Activated CD8-positive, alpha-beta memory T cell treated with anti-CD3 and anti-CD28 coated beads, Interleukin-2, amount 50 U/mL, for 4 hours (primary cell): ENCODE measurements at regions not wholly inside any gene's neighbourhood (a gene's known extent, or its start where the extent isn't known, plus 50 kb on each side); places are given as distances from the start of the nearest gene placed in this dataset.
"Not testable (repeated sequence)": the region's sequence is repeated elsewhere in the genome, so short reads cannot be mapped to it uniquely, and the experiment has no call there.

Source experiments
- DNase-seq: peaks from one replicate; pipeline ENCODE4 v3.0.0-alpha.2; 2020

- no peak for DNase-seq
Observed at GRCh38 chr1:212155219-212155618, 119.7 kb downstream of the DTL start.

GRCh38 chr1:212157252-212157651, 121.7 kb downstream of the DTL start:
- DNase-seq: no peak

GRCh38 chr1:212158912-212159796, 123.6 kb downstream of the DTL start:
- DNase-seq: no peak

GRCh38 chr1:212161231-212161781, 123.9 kb upstream of the PPP2R5A start:
- no peak for DNase-seq

DNA sequence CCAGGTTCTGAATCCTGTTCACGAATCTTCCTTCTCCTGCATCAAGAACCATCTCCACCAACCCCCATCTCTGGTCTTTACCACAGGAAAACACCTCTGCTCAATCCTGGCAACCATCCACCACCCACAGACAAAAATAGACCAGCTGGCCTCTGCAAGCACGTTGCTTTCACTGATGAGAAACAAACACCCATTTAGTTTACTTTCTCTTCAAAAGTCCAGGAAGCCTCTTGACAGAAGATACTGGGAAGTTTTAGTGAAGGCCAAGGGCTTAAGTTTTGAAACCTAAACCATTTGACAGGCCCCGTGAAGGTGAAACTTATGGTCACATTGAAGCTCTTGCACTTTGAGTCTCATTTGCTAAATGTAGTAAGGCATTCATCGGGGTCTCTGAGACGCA, 122.6 kb upstream of the PPP2R5A start:
- no peak for DNase-seq

DNA sequence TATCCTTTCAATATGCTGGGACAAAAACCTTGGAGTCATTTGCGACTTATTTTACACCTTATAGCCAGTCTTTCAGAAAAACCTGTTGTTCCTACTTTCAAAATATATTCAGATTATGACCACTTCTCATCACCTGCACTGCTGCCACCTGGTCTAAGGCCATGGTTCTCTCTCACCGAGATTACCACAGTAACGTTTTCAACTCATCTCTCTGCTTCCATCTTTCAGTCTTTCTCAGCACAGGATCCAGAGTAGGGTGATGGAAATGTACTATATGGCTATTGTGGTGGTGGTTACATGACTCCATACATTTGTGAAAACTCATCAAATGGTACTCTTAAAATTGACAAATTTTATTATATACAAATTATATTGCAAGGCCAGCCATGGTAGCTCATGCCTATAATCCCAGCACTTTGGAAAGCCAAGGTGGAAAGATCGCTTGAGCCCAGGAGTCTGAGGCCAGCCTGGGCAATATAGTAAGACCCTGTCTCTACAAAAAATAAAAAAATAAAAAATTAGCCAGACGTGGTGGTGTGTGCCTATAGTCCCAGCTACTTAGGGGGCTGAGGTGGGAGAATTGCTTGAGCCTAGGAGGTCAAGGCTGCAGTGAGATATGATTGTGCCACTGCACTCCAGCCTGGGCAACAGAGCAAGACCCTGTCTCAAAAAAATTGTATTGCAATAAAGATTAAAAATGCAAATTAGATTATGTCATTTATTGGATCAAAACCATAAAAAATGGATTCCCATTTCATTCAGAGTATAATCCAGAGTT, 120.9 kb upstream of the PPP2R5A start:
- DNase-seq: no peak

- no peak for DNase-seq
Observed at GRCh38 chr1:212166244-212166643, 119.0 kb upstream of the PPP2R5A start.

GRCh38 chr1:212166644-212167043, 118.6 kb upstream of the PPP2R5A start:
- no peak for DNase-seq

DNA sequence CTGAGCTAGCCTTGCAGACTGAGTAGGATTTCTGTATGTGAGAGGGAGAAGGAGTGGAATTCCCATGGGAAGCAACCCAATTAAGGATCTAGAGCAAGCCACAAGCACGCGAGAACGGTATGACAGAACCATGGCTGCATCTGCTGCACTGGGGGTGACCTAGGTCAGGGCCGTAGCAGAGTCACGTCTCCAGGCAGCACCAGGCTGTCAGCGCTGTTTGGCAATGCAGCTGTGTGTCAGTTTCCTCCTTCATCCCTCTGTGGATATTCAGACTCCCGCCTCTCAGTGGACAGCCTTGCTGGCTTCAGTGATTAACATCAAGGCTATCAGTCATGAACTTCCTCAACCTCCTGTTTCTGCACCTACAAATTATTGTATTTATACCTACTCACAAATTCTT, 118.1 kb upstream of the PPP2R5A start:
- DNase-seq: no peak

DNA sequence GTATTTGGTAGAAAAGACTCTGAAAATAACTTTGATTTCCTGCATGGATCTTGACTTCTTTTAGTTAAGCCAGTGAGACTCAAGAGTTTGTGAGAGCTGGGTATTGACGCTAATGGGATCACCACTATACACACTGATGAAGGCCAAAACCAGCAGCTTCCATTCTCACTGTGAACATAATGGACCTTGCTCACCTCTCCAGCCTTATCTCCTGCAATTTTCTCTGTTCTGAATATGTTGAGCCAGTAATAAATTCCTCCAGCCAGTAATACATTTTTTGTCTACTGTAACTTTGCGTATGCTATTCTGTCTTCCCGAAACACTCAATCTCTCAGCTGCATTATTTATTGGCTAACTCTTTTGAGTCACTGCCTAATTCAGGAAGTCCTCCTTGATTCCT, 111.6 kb upstream of the PPP2R5A start:
- DNase-seq: no peak

DNA sequence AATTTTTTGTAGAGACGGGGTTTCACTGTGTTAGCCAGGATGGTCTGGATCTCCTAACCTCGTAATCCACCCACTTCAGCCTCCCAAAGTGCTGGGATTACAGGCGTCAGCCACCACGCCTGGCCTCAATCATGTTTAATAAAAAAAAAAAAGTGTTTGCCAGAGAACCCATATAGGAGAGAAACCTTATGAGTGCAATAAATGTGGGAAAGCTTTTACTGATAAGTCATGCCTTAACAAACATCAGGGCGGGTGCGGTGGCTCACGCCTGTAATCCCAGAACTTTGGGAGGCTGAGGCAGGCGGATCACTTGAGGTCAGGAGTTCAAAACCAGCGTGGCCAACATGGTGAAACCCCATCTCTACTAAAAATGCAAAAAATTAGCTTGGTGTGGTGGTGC, 110.9 kb upstream of the PPP2R5A start:
- not testable (repeated sequence) for DNase-seq

DNA sequence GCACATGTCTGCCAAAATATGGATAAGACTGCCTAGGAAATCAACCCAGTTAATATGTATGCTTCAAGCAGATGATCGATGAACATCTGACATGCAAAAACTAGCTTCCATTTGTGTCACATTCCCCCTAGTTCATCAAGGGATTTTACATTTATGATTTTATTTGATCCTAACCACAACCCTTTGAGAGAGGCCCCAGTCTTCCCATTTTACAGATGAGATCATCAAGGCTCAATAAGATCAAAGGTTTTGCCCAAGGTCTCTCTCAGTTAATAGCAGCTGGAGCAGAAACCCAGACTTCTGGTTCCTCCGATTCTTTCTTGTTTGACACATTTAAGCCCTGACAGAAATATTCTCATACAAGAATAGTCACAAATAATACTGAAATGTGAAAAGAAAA, 107.7 kb upstream of the PPP2R5A start:
- no peak for DNase-seq

DNA sequence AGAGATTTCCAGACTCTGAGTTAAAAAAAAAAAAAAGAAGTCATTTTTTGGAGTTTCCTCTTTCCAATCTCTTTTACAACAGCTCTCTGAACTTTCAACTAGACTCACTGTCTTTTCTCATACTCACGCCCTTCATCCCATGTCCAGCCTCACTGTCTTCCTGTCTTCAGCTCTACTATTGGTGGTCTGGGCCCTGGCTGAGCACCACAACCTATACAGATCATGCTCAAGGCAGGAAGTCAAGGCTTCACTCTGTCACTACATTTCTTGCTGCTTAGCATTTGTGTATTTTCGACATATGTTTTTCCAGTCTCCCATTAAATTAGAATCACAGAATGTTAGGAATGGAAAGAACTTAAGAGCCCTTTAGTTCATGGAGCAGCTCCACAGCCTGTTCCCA, 106.4 kb upstream of the PPP2R5A start:
- no peak for DNase-seq

GRCh38 chr1:212179394-212180076, 105.7 kb upstream of the PPP2R5A start:
- DNase-seq: no peak

- no peak for DNase-seq
Observed at GRCh38 chr1:212181015-212181882, 104.0 kb upstream of the PPP2R5A start.

DNA sequence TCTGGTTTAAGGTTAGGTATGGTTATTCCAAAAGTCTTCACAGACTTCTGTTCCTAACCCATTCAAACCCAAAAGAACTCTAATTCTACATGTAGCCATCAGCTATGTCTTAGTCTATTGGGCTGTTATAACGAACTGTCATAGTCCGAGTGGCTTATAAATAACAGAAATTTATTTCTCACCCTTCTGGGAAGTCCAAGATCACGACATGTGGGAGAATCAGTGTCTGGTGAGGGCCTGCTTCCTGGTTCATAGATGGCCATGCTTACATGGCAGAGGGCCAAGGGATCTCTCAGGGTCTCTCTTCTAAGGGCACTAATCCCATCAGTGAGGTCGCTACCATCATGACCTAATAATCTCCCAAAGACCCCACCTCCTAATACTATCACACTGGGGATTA, 103.0 kb upstream of the PPP2R5A start:
- no peak for DNase-seq

GRCh38 chr1:212182579-212182978, 102.6 kb upstream of the PPP2R5A start:
- DNase-seq: no peak

DNA sequence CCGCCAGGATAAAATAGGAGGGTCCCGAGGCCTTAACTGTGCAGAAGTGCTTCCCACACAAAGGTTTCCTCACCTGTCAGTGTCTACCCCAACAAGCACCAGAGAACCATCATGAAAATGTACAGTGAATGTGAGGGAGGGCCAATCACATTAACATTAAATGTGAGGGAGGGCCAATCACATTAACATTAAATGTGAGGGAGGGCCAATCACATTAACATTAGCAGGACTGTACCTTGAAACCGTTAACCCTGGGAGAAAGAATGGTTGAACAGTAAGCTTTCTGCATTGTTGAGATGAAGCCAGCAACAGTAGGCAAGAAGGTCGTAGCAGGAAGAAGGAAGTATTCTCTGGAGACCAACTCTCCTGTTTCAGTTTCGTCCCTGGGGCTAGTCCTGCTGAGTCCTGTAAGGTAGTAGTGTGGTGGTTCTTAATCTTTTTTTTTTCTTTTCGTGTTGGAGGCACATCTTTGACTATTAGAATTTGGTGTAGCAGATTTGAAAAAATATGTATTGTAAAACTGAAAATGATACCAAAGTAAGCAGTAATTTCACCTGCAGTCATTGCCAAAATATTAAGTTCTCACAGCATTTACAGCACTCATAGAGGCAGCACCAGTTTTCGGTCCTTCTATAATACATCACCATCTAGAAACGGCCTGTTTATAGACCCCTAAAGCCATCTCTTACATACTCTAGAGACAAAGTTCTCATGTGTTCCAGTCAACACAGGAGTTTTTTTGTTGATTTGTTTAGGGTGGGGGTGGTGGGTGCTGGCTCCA, 98.6 kb upstream of the PPP2R5A start:
- no peak for DNase-seq

DNA sequence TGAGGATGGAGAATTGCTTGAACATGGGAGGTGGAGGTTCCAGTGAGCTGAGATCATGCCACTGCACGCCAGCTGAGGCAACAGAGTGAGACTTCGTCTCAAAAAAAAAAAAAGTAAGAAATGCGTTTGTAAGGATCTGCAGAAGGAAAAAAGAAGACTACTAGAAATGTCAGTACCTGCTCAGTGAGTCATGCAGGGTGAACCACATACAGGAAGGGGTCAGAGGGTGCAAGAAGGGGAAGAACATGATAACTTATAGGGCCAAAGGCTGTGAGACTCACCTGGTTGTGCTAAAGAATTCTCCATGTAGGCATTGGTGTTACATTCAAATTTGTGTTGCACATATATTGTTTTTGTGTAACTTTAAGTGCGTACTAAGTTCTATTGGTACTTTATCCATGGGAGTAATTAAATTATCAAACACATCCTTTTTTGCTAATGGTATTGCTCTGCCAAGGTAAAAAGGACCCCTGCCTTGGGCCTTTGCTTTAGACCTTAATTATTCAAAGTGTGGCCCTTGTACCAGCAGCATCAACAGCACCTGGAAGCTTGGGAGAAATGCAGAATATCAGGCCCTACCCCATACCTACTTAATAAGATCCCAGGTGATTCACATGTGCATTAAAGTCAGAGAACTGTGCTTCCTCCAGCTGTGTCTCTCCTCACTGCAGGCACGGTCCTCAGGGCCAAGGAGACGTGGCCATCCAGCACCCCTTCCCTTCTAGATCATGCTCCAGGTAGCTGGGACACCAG, 96.4 kb upstream of the PPP2R5A start:
- no peak for DNase-seq

DNA sequence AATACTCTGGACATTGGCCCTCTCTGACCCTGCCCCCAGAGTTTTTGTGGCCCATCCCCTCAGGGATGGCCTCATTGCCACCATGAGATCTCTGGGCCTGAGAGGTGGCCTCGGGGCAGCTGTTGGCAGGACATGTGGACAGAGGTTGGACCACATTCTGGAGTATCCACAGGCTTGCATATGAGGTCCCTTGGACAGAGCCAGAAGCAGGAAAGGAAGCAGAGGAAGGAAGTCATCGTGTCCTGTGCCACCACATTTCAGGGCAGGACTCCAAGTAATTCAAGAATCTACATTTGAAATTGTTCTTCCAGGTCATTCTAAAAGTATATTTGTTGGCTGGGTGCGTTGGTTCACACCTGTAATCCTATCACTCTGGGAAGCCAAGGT, 95.9 kb upstream of the PPP2R5A start:
- DNase-seq: no peak

- no peak for DNase-seq
Observed at GRCh38 chr1:212190169-212190568, 95.0 kb upstream of the PPP2R5A start.
